WTC11 (cell line): ENCODE measurements at regions not wholly inside any gene's neighbourhood (a gene's known extent, or its start where the extent isn't known, plus 50 kb on each side); places are given as distances from the start of the nearest gene placed in this dataset.

ENCODE experiments used
- ETV6 ChIP-seq: sonication (generic); formaldehyde crosslinking; IDR thresholded peaks from 2 replicates; pipeline ENCODE4 v1.8.1; 2022; ENCODE audit warnings: mild to moderate bottlenecking, missing genetic modification reagents
- FOXJ3 ChIP-seq: sonication (generic); formaldehyde crosslinking; IDR thresholded peaks from 2 replicates; pipeline ENCODE4 v1.9.0; 2021; ENCODE audit warnings: missing genetic modification reagents, mild to moderate bottlenecking, borderline replicate concordance
- FOXP1 ChIP-seq: sonication (generic); formaldehyde crosslinking; IDR thresholded peaks from 2 replicates; pipeline ENCODE4 v1.8.0; 2022; ENCODE audit warnings: missing genetic modification reagents, mild to moderate bottlenecking, moderate library complexity, borderline replicate concordance
- GRHL2 ChIP-seq: fragments of 250-450 bp; sonication (Bioruptor Pico); IDR thresholded peaks from 2 replicates; pipeline ENCODE4 v1.8.0; 2022; ENCODE audit warnings: mild to moderate bottlenecking, moderate library complexity; ENCODE audit not compliant: insufficient replicate concordance, severe bottlenecking
- MXD4 ChIP-seq: fragments of 250-450 bp; sonication (Bioruptor Pico); IDR thresholded peaks from 2 replicates; pipeline ENCODE4 v1.8.0; 2021; ENCODE audit warnings: mild to moderate bottlenecking, moderate library complexity, borderline replicate concordance
- NFE2L1 ChIP-seq: sonication (generic); formaldehyde crosslinking; IDR thresholded peaks from 2 replicates; pipeline ENCODE4 v1.8.1; 2023; ENCODE audit warnings: missing genetic modification reagents
- USF2 ChIP-seq: sonication (generic); formaldehyde crosslinking; IDR thresholded peaks from 2 replicates; pipeline ENCODE4 v1.8.1; 2023; ENCODE audit warnings: mild to moderate bottlenecking, missing genetic modification reagents, moderate library complexity
- ZBTB21 ChIP-seq: sonication (generic); formaldehyde crosslinking; IDR thresholded peaks from 2 replicates; pipeline ENCODE4 v1.8.1; 2023; ENCODE audit warnings: mild to moderate bottlenecking, missing genetic modification reagents, borderline replicate concordance
- ZNF138 ChIP-seq: sonication (generic); formaldehyde crosslinking; conservative IDR thresholded peaks from 2 replicates; pipeline ENCODE4 v1.8.1; 2022; ENCODE audit warnings: mild to moderate bottlenecking, moderate library complexity, missing genetic modification reagents
- TF ChIP-seq, protein P1 (sequence below): fragments of 200-600 bp; IDR thresholded peaks from 2 replicates; pipeline ENCODE4 v1.8.0; 2022; ENCODE audit warnings: antibody characterized with exemption

DNA sequence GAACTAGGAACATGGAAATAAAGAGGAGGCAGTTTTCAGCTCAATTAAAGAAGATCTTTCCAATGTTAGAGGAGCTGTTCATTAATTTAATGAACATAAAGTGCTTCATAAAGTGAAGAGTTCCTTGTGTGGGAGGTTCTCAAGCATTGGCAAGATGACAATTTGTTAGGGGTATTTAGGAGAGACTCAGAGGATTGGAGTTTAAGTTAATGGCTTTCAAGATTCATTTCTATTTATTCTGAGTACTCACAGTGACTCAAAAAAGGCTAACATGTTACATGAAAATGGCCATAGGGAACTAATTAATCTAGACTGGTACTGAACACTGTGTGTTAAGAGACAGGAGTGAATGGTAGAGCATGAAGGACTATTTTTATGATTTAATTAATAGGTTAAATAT is 55.4 kb upstream of the CDH12 start:
- TF ChIP-seq, protein P1, sequence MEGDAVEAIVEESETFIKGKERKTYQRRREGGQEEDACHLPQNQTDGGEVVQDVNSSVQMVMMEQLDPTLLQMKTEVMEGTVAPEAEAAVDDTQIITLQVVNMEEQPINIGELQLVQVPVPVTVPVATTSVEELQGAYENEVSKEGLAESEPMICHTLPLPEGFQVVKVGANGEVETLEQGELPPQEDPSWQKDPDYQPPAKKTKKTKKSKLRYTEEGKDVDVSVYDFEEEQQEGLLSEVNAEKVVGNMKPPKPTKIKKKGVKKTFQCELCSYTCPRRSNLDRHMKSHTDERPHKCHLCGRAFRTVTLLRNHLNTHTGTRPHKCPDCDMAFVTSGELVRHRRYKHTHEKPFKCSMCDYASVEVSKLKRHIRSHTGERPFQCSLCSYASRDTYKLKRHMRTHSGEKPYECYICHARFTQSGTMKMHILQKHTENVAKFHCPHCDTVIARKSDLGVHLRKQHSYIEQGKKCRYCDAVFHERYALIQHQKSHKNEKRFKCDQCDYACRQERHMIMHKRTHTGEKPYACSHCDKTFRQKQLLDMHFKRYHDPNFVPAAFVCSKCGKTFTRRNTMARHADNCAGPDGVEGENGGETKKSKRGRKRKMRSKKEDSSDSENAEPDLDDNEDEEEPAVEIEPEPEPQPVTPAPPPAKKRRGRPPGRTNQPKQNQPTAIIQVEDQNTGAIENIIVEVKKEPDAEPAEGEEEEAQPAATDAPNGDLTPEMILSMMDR = no peak
- no peak for TF ChIP-seq FOXJ3 (CRISPR knock-in tag)
- no peak for TF ChIP-seq GRHL2
- no peak for TF ChIP-seq ETV6 (CRISPR knock-in tag)
- no peak for TF ChIP-seq USF2 (CRISPR knock-in tag)
- TF ChIP-seq NFE2L1 = no peak
- TF ChIP-seq MXD4 (CRISPR knock-in tag) = no peak
- TF ChIP-seq ZNF138 (CRISPR knock-in tag) = no peak
- no peak for TF ChIP-seq FOXP1 (CRISPR knock-in tag)
- no peak for TF ChIP-seq ZBTB21
